Lung (tissue), 11 donors: ENCODE measurements at regions not wholly inside any gene's neighbourhood (a gene's known extent, or its start where the extent isn't known, plus 50 kb on each side); places are given as distances from the start of the nearest gene placed in this dataset.
"Not testable (repeated sequence)": the region's sequence is repeated elsewhere in the genome, so short reads cannot be mapped to it uniquely, and the experiment has no call there.

Experiments used
- ATAC-seq: fragments of 200-7000 bp; cut with Tn5 transposase; one replicate; pipeline ENCODE4 v1.9.1; 2020; ENCODE audit warnings: moderate number of reproducible peaks; ENCODE audit not compliant: insufficient read depth, low FRiP score
- DNase-seq, 3 donors: peaks; one replicate each; pipeline ENCODE4 v3.0.0-alpha.2; 2013 to 2017
- H3K27ac ChIP-seq, 2 donors: one replicate each; pipeline ENCODE4 v1.5.1; 2013; ENCODE audit warnings: mild to moderate bottlenecking in 2 of 2, moderate library complexity in 2 of 2, control low read depth in 1 of 2, inconsistent platforms in 1 of 2, low read depth in 1 of 2, low read length in 1 of 2
- H3K27me3 ChIP-seq, 3 donors: one replicate each; pipeline ENCODE4 v1.5.1; 2013; ENCODE audit warnings: low read length in 2 of 3; ENCODE audit not compliant: control insufficient read depth in 3 of 3, insufficient read depth in 3 of 3
- H3K36me3 ChIP-seq, 4 donors: one replicate each; pipeline ENCODE4 v1.5.1; 2013; ENCODE audit warnings: low read length in 4 of 4, mild to moderate bottlenecking in 1 of 4, moderate library complexity in 1 of 4; ENCODE audit not compliant: control insufficient read depth in 4 of 4, insufficient read depth in 4 of 4
- H3K4me1 ChIP-seq, 5 donors: one replicate each; pipeline ENCODE4 v1.5.1; 2013; ENCODE audit warnings: low read length in 5 of 5, mild to moderate bottlenecking in 2 of 5, moderate library complexity in 1 of 5; ENCODE audit not compliant: control insufficient read depth in 5 of 5, insufficient read depth in 5 of 5
- H3K4me3 ChIP-seq: one replicate; pipeline ENCODE4 v1.5.1; 2013; ENCODE audit warnings: mild to moderate bottlenecking, control low read depth, moderate library complexity
- H3K9ac ChIP-seq, 2 donors: one replicate each; pipeline ENCODE4 v1.5.1; 2013; ENCODE audit warnings: low read length in 2 of 2, control low read depth in 1 of 2; ENCODE audit not compliant: insufficient read depth in 1 of 2
- H3K9me3 ChIP-seq, 4 donors: one replicate each; pipeline ENCODE4 v1.5.1; 2013; ENCODE audit warnings: low read length in 3 of 4, mild to moderate bottlenecking in 1 of 4, moderate library complexity in 1 of 4; ENCODE audit not compliant: control insufficient read depth in 4 of 4, insufficient read depth in 3 of 4
- CTCF ChIP-seq: IDR thresholded peaks from 2 replicates; pipeline ENCODE4 v1.5.1; 2012; ENCODE audit warnings: mild to moderate bottlenecking; ENCODE audit errors: control extremely low read depth, extremely low read depth
- WGBS, 2 donors: extraction: QIAGEN DNeasy Blood & Tissue Kit; methylation state at CpG; one replicate each; pipeline ENCODE4 v1.1.7; 2013; 5-methylcytosine and 5-hydroxymethylcytosine counted together
- donor health status: control.
- donor health status: control.
- donor health status: Bipolar disorder and iron deficiency.
- donor health status: healthy.
- donor health status: DM: yes; HTN: yes; CAD: no.

DNA sequence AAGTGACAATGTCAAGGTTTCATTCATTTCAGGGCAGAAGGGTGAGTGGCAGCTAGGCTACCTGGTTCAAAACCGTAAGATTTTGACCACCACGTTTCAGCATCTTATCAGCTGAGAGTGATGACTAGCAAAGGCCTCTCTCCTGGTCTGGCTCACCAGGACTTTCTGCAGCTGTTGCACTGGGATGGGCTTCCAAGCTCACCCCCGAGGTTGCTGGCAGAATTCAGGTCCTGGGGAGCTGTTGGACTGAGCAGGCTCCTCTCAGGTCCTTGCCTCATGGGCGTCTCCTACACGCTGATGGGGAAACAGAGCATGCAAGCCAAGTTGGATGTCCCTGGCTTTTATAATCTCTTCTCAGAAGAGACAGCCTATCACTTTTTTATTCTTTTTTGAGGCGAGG lies 88.8 kb upstream of the RNU6-1 start:
- 71 to 81% methylated on average over 6 of the region's 6 CpGs for WGBS, 2 donors
- Histone ChIP-seq H3K9ac (no peak overlapping the region), H3K4me1 (peaks cover 3 to 31% (median 14%) of the 10 kb centered on the region in 5 donors), H3K27me3 (no peaks in the 10 kb centered on the region), H3K36me3 (no peaks in the 10 kb centered on the region), H3K9me3 (no peaks in the 10 kb centered on the region), H3K27ac (peak overlapping the region; percentile 7 to 87), H3K4me3 (no peak overlapping the region)
- ATAC-seq: no peak
- no peak for DNase-seq
- no peak for TF ChIP-seq CTCF

DNA sequence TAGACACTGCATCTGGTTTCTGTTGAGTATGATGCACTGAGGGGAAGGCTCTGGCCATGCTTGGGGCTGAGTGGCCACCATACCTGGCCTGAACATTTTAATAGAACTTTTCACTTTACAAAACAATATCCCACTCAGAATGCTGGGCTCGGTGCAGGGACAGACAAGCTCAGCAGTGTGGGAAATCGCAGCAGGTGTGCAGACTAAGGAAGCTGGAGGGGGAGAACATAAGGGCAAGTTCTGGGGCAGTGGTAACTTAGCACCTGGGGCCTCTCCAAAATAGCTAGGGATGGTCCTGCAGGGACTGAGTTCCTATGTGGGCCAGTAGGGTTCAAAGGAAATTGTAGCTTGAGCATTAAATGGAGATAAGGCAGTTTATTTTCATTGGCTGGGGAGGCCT lies 90.9 kb upstream of the RNU6-1 start:
- Histone ChIP-seq H3K9ac (no peak overlapping the region), H3K27me3 (no peaks in the 10 kb centered on the region), H3K4me1 (peaks cover 2 to 23% (median 10%) of the 10 kb centered on the region in 5 donors), H3K9me3 (no peaks in the 10 kb centered on the region), H3K27ac (no peak overlapping the region), H3K36me3 (no peaks in the 10 kb centered on the region), H3K4me3 (no peak overlapping the region)
- no peak for ATAC-seq
- WGBS, 2 donors: 90 to 98% methylated on average over 2 of the region's 2 CpGs
- no peak for DNase-seq
- TF ChIP-seq CTCF: no peak

DNA sequence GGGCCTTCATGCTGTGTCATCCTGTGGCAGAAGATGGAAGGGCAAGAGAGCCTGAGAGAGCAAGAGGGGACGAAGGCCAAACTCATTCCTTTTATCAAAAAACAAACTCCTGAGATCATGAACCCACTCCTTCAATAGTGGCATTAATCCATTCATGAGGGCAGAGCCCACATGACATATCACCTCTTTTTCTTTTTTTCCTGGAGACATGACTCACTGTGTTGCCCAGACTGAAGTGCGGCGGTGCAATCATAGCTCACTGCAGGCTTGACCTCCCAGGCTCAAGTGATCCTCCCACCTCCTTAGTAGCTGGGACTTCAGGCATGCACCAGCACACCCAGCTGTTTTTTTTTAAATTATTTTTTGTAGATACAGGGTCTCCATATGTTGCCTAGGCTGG lies 92.0 kb upstream of the RNU6-1 start:
- H3K9ac ChIP-seq: no peak overlapping the region
- H3K27me3 ChIP-seq: no peaks in the 10 kb centered on the region
- 77 to 92% methylated on average over 3 of the region's 3 CpGs for WGBS, 2 donors
- TF ChIP-seq CTCF: no peak
- H3K9me3 ChIP-seq: no peaks in the 10 kb centered on the region
- H3K4me3 ChIP-seq: no peak overlapping the region
- ATAC-seq (no peak), DNase-seq (no peak)
- no peaks in the 10 kb centered on the region for H3K36me3 ChIP-seq
- H3K4me1 ChIP-seq: peaks cover 2 to 18% (median 10%) of the 10 kb centered on the region in 5 donors
- no peak overlapping the region for H3K27ac ChIP-seq

DNA sequence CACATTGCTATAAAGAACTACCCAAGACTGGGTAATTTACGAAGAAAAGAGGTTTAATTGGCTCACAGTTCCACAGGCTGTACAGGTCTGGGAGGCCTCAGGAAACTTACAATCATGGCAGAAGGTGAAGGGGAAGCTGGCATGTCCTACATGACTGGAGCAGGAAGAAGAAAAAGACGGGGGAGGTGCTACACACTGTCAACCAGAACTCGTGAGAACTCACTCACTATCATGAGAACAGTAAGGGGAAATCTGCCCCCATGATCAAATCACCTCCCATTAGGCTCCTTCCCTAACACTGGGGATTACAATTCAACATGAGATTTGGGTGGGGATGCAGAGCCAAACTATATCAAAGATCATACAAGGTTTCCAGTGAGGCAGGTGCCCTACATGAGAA lies 94.3 kb upstream of the RNU6-1 start:
- 75 to 86% methylated on average over 3 of the region's 3 CpGs for WGBS, 2 donors

More for the DNA sequence above, 94.3 kb upstream of the RNU6-1 start:
- not testable (repeated sequence) for H3K27ac ChIP-seq, H3K9me3 ChIP-seq, H3K4me1 ChIP-seq, ATAC-seq, DNase-seq, H3K36me3 ChIP-seq, H3K4me3 ChIP-seq, H3K9ac ChIP-seq, H3K27me3 ChIP-seq
